CD14-positive monocyte (primary cell): ENCODE measurements at regions not wholly inside any gene's neighbourhood (a gene's known extent, or its start where the extent isn't known, plus 50 kb on each side); places are given as distances from the start of the nearest gene placed in this dataset.

Experiments used
- DNase-seq, 3 donors: peaks; one replicate each; pipeline ENCODE4 v3.0.0-alpha.2; 2011 to 2022
- H2AFZ ChIP-seq: 2 replicates; pipeline ENCODE4 v1.6.0; 2012; ENCODE audit warnings: mild to moderate bottlenecking, low read depth, low read length, inconsistent platforms; ENCODE audit not compliant: insufficient read depth, poor library complexity, severe bottlenecking
- H3K27ac ChIP-seq, 2 donors: 1 replicate in 1 of 2; 2 replicates in 1 of 2; pipeline ENCODE4 v1.5.1; 2012 to 2013; ENCODE audit warnings: low read length in 2 of 2, control low read depth in 1 of 2, inconsistent platforms in 1 of 2, low read depth in 1 of 2, mild to moderate bottlenecking in 1 of 2
- H3K27me3 ChIP-seq, 2 donors: one replicate each; pipeline versions ENCODE4 v1.6.0 to v1.6.1; 2011 to 2013; ENCODE audit warnings: low read length in 2 of 2; ENCODE audit not compliant: control insufficient read depth in 2 of 2, insufficient read depth in 2 of 2
- H3K36me3 ChIP-seq, 2 donors: replicated peaks in 1 of 2; 1 replicate in 1 of 2; 2 replicates in 1 of 2; pipeline versions ENCODE4 v1.5.1 to v1.6.1; 2012 to 2013; ENCODE audit warnings: low read length in 2 of 2, control low read depth in 1 of 2, inconsistent platforms in 1 of 2, mild to moderate bottlenecking in 1 of 2; ENCODE audit not compliant: insufficient read depth in 2 of 2, control insufficient read depth in 1 of 2
- H3K4me1 ChIP-seq, 2 donors: 1 replicate in 1 of 2; 2 replicates in 1 of 2; pipeline versions ENCODE4 v1.5.1 to v1.6.1; 2012 to 2013; ENCODE audit warnings: low read length in 2 of 2, control low read depth in 1 of 2, inconsistent platforms in 1 of 2, mild to moderate bottlenecking in 1 of 2, moderate library complexity in 1 of 2; ENCODE audit not compliant: insufficient read depth in 2 of 2, control insufficient read depth in 1 of 2
- H3K4me2 ChIP-seq: replicated peaks from 2 replicates; pipeline ENCODE3; 2012; ENCODE audit warnings: low read length, moderate library complexity, mild to moderate bottlenecking; ENCODE audit not compliant: poor library complexity, severe bottlenecking; ENCODE audit errors: extremely low read depth
- H3K4me3 ChIP-seq, 3 experiments: fragments of 200-600 bp in 1 of 3; sonication (generic) in 1 of 3; replicated peaks in 1 of 3; 1 replicate in 2 of 3; 2 replicates in 1 of 3; pipeline ENCODE4 v1.5.1; 2011 to 2013; ENCODE audit warnings: low read length in 3 of 3, mild to moderate bottlenecking in 3 of 3, control low read depth in 2 of 3, low read depth in 2 of 3, inconsistent platforms in 1 of 3, moderate library complexity in 1 of 3
- H3K79me2 ChIP-seq: 2 replicates; pipeline ENCODE4 v1.6.0; 2012; ENCODE audit warnings: mild to moderate bottlenecking, control low read depth, inconsistent platforms, low read length, moderate library complexity; ENCODE audit not compliant: insufficient read depth
- H3K9ac ChIP-seq: 2 replicates; pipeline ENCODE4 v1.6.0; 2017; ENCODE audit warnings: low read length, mild to moderate bottlenecking; ENCODE audit not compliant: insufficient read depth, poor library complexity, severe bottlenecking
- H3K9me3 ChIP-seq, 2 donors: replicated peaks in 1 of 2; 1 replicate in 1 of 2; 2 replicates in 1 of 2; pipeline versions ENCODE4 v1.5.1 to v1.6.1; 2012 to 2013; ENCODE audit warnings: low read length in 2 of 2, control low read depth in 1 of 2; ENCODE audit not compliant: control insufficient read depth in 1 of 2, insufficient read depth in 1 of 2
- H4K20me1 ChIP-seq: 2 replicates; pipeline ENCODE4 v1.6.0; 2012; ENCODE audit warnings: mild to moderate bottlenecking, low read length, control low read depth, moderate library complexity; ENCODE audit not compliant: insufficient read depth
- H3K27ac Mint-ChIP-seq, 7 donors: one replicate each; pipeline ENCODE4 v1.8.0; 2020; ENCODE audit warnings: mild to moderate bottlenecking in 7 of 7, mixed read lengths in 7 of 7, moderate library complexity in 6 of 7, inconsistent platforms in 2 of 7
- H3K27me3 Mint-ChIP-seq, 3 donors: one replicate each; pipeline ENCODE4 v1.8.0; 2021 to 2022; ENCODE audit warnings: low read depth in 3 of 3, mild to moderate bottlenecking in 3 of 3, mixed read lengths in 3 of 3, moderate library complexity in 3 of 3, inconsistent platforms in 1 of 3
- H3K36me3 Mint-ChIP-seq, 2 donors: one replicate each; pipeline ENCODE4 v1.8.0; 2020; ENCODE audit warnings: mixed read lengths in 2 of 2, inconsistent platforms in 1 of 2, mild to moderate bottlenecking in 1 of 2
- H3K4me1 Mint-ChIP-seq: one replicate; pipeline ENCODE4 v1.8.0; 2020; ENCODE audit warnings: mild to moderate bottlenecking, mixed read lengths
- H3K4me3 Mint-ChIP-seq, 2 donors: one replicate each; pipeline ENCODE4 v1.8.0; 2020; ENCODE audit warnings: mild to moderate bottlenecking in 2 of 2, mixed read lengths in 2 of 2, moderate library complexity in 1 of 2
- H3K9me3 Mint-ChIP-seq, 7 donors: one replicate each; pipeline ENCODE4 v1.8.0; 2020 to 2022; ENCODE audit warnings: mixed read lengths in 7 of 7, mild to moderate bottlenecking in 6 of 7, moderate library complexity in 6 of 7, inconsistent platforms in 2 of 7
- WGBS: methylation state at CpG from one replicate; pipeline ENCODE4 v1.1.5; 2013; ENCODE audit warnings: missing lambda C conversion rate; ENCODE audit not compliant: insufficient coverage; 5-methylcytosine and 5-hydroxymethylcytosine counted together
- intact Hi-C, 2 donors: fragments of 100-400 bp; cut with micrococcal nuclease; formaldehyde crosslinking; loops; one replicate each; pipeline versions ENCODE4 v1.15.0 to v1.15.1; 2023
- TF ChIP-seq, protein P1 (sequence below): fragments of 200-600 bp; IDR thresholded peaks from one replicate; pipeline ENCODE4 v1.8.0; 2022; ENCODE audit warnings: antibody characterized with exemption, mild to moderate bottlenecking

DNA sequence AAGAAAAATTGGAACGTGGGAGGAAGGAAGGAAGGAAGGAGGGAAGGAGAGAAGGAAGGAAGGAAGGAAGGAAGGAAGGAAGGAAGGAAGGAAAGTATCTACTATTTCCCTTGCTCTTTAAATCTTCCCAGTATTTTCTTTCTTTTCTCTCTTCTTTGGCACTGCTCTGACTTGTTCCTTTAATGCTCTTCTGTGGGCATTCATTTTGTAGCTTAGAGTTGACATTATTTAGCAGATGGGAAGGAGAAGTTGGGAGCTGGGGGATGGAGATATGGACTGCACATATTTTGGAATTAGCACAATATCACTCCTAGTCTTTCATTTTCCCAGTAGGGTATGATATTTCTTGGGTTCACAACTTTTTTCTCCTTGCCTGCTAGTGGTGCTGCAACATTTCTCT is 152.2 kb downstream of the TFAP2B start:
- DNase-seq = no peak
- peaks cover 0 to 1% (median 0%) of the 10 kb centered on the region in 7 donors for H3K9me3 Mint-ChIP-seq
- no CpG with 5 or more reads among the region's 1 CpG for WGBS

DNA sequence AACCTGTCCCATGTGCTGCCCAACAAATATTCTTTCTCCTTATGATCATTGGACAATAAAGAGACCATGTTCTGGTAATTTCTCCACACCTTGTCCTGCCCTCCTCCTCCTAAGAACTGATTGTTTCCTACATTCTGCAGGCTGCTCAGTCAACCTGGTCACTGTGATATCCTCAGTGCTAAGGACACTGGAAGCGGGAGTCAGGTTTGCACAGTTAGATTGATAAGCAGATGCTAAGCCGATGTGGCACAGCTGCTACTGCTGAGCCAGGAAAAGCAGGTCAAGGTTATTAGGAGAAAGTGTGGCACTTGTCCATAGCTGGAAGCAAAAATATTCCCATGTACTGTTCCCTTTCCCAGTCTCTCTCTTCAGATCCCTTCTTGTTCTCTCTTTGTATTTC is 154.8 kb downstream of the TFAP2B start:
- peaks cover 0 to 1% (median 0%) of the 10 kb centered on the region in 7 donors for H3K9me3 Mint-ChIP-seq
- no peak overlapping the region for H3K4me2 ChIP-seq
- H2AFZ ChIP-seq = no peak overlapping the region
- no peaks in the 10 kb centered on the region for H4K20me1 ChIP-seq
- H3K36me3 ChIP-seq = no peaks in the 10 kb centered on the region
- H3K79me2 ChIP-seq = no peaks in the 10 kb centered on the region
- 100% methylated on average over 1 of the region's 2 CpGs for WGBS
- no peaks in the 10 kb centered on the region for H3K27me3 ChIP-seq
- no peaks in the 10 kb centered on the region for H3K4me1 Mint-ChIP-seq
- H3K4me3 ChIP-seq = no peak overlapping the region
- no peak overlapping the region for H3K9ac ChIP-seq
- H3K36me3 Mint-ChIP-seq = no peaks in the 10 kb centered on the region
- no peaks in the 10 kb centered on the region for H3K4me1 ChIP-seq
- intact Hi-C loops = no loop called here
- TF ChIP-seq, protein P1, sequence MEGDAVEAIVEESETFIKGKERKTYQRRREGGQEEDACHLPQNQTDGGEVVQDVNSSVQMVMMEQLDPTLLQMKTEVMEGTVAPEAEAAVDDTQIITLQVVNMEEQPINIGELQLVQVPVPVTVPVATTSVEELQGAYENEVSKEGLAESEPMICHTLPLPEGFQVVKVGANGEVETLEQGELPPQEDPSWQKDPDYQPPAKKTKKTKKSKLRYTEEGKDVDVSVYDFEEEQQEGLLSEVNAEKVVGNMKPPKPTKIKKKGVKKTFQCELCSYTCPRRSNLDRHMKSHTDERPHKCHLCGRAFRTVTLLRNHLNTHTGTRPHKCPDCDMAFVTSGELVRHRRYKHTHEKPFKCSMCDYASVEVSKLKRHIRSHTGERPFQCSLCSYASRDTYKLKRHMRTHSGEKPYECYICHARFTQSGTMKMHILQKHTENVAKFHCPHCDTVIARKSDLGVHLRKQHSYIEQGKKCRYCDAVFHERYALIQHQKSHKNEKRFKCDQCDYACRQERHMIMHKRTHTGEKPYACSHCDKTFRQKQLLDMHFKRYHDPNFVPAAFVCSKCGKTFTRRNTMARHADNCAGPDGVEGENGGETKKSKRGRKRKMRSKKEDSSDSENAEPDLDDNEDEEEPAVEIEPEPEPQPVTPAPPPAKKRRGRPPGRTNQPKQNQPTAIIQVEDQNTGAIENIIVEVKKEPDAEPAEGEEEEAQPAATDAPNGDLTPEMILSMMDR = no peak
- H3K27ac ChIP-seq = no peak overlapping the region
- peaks cover 0 to 2% (median 1%) of the 10 kb centered on the region in 3 donors for H3K27me3 Mint-ChIP-seq
- H3K27ac Mint-ChIP-seq = no peak overlapping the region
- no peak for DNase-seq
- no peaks in the 10 kb centered on the region for H3K9me3 ChIP-seq
- H3K4me3 Mint-ChIP-seq = no peak overlapping the region

More for the DNA sequence above, 152.2 kb downstream of the TFAP2B start:
- TF ChIP-seq, protein P1 = no peak
- Mint-ChIP-seq H3K27me3 (peaks cover 1 to 3% (median 2%) of the 10 kb centered on the region in 3 donors), H3K4me1 (no peaks in the 10 kb centered on the region), H3K4me3 (no peak overlapping the region), H3K27ac (no peak overlapping the region), H3K36me3 (no peaks in the 10 kb centered on the region)
- Histone ChIP-seq H3K36me3 (no peaks in the 10 kb centered on the region), H3K27me3 (no peaks in the 10 kb centered on the region), H3K4me1 (no peaks in the 10 kb centered on the region), H3K4me3 (no peak overlapping the region), H3K9ac (no peak overlapping the region), H3K4me2 (no peak overlapping the region), H3K9me3 (no peaks in the 10 kb centered on the region), H4K20me1 (no peaks in the 10 kb centered on the region), H3K79me2 (no peaks in the 10 kb centered on the region), H2AFZ (no peak overlapping the region), H3K27ac (no peak overlapping the region)
- intact Hi-C loops = no loop called here
